ENCODE measurements at regions not wholly inside any gene's neighbourhood (a gene's known extent, or its start where the extent isn't known, plus 50 kb on each side); places are given as distances from the start of the nearest gene placed in this dataset.
"Not testable (repeated sequence)": the region's sequence is repeated elsewhere in the genome, so short reads cannot be mapped to it uniquely, and the experiment has no call there.

DNA sequence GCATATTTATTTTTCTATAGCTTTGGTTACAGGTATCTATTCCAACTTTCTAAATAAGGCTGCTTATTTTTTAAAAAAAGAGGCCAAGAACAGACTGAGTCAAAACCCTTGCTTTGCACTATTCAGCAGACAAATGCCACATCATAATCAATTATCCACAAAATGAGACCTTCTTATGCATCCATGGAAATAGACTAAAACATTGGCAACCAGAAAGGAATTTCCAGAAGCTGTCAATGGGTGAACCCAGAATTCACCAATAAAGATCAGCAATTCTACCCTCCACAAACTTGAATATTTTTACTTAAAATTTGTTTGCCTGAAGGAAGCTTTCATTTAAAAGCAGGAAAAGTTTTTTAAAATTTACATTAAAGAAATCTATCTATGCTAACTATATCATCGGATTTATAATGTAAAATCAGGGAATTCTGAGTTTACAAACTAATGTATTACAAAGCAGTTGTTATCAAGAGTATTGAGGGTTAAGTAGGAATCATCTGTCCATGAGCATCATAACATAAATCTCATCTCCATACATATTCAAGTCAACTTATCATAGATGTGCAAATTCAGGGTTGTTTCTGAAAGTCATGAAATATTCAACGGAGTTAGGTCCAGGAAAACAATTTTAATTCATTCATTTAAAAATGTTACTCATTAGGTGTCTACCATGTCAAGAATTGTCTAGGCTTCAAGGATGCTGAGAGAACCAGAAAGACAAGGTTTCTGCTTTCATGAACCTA is 548.0 kb downstream of the SATB2 start:
- no peak for DNase-seq

DNA sequence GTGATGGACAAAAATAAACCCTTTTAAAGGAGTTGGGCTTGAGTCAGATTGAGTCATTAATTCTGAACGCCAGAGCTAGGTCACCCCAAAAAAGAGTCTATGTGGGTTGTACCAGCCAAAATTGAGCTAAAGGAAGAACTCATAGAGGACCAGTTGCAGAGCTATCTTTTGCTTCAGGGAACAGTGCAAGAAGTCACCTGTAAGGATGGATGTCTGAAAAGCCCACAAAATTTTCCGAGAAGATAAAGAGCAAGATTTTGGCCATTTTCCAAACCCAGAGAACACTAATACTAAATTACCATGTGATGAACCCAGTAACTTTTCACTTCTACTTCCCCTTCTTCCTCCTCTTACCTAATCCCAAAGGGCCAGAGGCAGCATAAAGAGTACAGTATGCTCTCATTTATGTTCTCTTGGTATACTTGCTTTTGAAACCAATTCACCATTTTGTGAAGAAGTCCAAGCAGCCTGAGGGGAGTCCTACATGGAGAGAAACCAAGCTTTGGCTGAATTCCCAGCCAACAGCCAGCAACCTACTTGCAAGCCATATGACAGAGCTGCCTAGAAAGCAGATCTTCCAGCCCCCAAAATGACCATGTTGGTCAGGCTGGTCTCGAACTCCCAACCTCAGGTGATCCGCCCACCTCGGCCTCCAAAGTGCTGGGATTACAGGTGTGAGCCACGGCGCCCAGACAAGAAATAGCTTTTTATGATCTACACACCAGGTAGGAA is 551.7 kb downstream of the SATB2 start:
- DNase-seq, result no peak

DNA sequence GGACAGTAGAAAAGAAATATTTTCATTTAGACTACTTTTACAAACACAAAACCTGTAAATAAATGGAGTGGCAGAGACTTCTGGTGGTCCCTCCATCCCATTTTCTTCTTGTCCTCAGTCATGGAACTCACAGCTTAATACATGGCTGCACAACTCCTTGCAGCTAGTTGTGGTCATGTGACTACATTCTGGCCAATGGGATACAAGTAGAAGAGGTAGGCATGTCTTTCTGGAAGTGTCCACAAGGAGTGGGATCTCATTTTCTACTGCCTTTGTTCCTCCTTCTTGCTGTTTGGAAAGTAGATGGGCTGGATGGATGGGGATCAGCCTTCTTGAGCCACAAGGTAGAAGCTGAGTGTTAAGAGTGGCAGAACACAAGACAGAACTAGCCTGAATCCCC is 555.8 kb downstream of the SATB2 start:
- no peak for DNase-seq

DNA sequence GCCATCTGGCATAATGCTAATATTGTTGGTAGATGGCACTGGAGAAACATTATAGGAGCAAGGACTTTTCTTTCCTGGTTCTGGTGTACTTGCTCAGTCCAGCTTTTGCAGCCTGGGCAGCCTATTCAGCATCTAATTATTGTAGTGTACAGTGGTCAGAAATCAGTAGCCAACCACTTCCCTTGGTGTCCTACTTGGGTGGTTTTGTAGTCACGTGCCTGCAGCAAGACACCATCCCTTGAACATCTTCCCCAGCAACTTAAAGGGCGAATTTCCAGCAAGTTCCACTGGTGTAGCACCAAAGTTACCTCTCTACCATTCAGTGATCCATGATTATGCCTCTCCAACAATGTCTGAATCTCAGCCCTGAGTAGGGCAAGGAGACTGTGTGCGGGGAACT is 557.6 kb downstream of the SATB2 start:
- no peak for DNase-seq

DNA sequence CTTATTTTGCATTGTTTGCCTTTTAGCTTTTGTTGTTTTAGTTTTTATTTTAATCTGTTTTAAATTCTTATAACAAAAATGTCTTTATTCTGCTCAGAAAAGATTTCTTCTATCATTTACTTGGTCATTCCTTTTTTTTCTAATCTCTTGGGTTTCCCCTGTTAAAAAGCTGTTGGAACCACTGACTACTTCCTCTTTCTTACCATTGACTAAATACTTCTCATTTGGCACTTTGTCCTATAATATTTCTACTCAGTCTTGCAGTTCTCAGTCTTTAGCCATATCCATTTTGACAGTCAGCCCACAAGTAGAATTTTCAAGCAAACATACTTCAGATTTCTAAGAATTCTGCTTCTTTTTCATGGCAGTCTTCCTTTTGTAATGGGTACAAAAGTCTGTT is 567.2 kb downstream of the SATB2 start:
- DNase-seq, result no peak

DNA sequence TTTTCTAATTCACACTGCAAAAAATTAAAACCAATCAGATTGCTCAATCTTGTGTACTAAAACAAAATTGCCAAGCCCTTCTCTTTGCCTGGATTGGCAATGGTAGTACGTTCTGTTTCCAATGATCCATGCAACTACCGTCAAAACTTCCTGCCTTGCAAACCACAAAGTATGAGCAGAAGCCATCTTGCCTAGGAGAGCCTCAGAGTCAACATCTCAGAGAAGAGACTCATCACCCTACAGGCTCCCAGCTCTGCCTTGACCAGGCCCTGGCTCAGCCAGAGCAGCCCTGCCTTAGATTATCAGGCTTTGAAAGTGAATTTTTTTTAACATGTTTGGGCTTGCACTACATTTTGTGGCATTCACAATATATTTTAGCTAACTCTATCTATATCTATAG is 574.1 kb downstream of the SATB2 start:
- no peak for DNase-seq

DNA sequence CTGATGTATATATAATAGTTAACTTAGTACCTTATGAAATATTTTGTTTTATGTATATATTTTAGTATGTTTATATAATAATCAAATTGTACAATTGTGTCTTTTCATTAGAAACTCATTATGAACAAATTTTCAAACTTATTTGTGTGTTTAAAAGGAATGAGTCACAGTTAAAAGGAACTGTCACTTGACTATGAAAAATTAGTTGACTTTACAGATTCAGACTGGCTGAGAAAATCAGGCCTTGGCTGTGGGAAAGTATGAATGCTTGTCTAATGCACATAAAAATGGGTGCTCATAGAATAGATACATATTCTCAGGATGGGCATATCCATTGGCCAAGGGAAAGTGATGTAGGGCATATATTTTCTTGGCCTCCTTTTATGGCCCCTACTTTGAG is 576.8 kb downstream of the SATB2 start:
- no peak for DNase-seq

DNA sequence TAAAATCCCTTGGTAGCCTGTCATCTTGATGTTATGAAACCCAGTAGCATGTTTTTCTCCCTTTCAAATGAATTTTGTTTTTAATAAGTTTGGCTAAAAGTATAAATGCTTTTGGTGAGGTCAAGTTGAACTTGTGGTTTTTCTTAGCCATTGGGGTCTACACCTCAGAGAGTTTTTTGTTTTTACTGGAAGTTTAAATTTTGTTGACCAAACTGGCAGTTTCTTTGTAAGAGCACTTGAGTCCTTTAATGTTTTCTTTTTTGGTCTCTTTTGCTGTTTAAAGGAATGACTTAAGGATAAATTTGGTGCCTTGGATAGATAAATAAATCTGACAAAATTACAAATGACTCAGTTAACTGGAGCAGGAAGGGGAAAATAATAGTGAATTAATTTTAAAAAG is 577.3 kb downstream of the SATB2 start:
- no peak for DNase-seq

DNA sequence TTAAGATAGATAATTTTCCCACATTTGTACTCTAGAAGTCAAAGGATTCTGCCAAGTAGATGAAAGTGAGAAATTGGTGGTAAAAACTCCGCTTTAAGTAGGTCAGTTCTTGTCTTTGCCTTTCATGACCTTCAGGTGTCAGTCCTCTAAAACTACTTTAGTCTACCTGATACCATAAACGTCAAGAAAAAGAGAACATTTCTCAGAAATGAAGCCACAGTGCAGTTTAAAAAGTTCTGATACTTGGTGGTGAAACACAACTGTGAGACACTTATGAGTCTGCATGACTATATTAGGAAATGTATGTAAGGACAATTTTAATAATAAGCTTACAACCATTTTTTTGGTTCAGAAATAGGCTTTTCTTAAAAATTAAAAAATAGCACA is 583.3 kb downstream of the SATB2 start:
- no peak for DNase-seq

DNA sequence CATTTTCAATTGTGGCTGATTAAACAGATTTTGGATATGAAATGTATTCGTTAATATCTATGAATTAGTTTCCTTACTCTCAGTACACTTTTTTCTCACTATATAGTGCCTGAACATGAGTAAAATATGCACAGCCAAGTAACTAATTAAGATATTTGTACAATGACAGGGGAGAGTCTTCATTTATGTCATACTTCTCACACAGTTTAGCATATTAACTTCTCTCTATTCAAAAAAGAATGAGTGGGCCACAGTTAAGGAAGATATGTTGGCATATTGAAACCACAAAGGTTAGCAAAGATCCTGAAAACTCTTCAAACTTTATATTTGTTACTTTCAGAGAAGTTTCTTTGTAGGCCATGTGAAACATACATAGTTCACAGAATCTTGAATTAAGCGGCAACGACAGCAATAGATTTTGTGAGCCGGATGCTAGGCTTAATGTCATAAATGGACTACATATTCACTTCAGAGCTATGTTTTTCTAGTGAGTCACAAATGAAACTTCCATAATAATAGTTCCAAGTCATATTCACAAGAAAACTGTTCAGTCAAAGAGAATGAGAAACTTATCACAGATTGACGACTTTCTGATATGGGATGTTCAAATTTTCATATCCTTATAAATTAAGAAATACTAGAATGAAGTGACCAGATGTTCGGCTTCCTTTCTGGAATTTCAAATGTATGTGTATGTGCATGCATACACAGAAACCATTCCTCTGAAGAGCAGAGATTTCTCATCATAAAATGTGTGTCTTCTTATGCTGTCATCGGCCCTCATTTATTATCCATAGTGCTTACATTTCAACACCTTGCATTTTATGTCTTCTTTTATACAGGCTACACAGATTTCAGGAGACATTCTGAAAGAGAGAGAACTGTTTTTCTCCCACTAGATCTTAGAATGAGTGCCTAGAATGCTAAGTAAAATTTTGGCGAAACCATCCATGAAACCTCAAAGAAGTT is 584.0 kb downstream of the SATB2 start:
- DNase-seq, result no peak

DNA sequence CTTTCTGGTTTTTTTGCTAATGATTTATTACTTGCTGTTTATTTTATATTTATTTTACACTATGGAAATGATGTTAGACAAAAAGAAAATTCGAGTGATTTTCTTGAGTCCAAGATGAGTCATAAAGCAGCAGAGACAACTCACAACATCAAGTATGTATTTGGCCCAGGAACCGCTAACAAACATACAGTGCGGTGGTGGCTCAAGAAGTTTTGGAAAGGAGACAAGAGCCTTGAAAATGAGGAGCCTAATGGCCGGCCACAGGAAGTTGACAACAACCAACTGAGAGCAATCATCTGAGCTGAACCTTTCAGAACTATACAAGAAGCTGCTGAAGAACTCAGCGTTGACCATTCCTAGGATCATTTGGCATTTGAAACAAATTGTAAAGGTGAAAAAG is 594.1 kb downstream of the SATB2 start:
- no peak for DNase-seq

DNA sequence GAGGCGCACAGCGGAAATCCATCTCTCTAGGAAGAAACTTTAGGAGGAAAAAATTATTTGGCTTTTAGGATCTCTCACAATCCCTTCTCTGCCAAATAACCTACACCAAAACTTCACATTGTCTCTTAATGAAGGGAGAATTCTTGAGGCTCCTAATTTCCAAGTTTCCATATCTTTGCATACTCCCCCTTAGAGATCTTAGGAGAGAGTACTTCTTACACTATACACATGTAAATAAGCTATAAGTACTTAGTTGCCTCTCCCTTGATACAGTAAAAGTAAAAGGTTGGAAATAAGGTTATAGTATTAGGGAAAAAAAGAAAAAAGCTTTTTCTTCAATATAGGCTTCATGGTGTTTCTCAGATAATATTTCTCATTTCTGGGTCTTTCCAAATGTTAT is 596.7 kb downstream of the SATB2 start:
- DNase-seq, result no peak

DNA sequence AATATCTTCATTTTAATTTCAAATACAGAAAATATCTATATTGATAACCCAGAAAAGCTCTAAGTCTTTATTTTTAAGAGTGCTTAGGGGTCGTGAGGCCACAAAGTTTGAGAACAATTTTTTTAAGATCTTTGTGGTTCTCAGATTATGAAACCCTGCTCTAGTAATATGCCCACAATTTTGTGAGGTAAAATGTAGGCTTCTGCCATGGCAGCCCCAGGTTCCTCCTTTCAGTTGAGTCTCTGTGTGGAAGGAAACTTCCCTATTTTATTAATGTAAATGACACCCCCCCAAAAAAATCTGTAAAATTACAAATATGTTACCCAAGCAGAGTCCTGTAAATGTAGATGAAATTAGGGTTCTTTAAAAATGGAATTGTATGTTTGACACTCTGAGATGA is 600.5 kb downstream of the SATB2 start:
- DNase-seq, result no peak

DNA sequence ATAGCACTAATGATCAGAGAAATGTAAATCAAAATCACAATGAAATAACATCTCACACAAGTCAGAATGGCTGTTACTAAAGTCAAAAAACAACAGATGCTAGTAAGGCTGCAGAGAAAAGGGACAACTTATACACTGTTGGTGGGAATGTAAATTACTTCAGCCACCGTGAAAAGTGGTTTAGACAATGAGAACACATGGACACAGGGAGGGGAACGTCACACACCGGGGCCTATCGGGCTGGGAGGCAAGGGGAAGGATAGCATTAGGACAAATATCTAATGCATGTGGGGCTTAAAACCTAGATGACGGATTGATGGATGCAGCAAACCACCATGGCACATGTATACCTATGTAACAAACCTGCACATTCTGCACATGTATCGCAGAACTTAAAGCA is 602.0 kb downstream of the SATB2 start:
- not testable (repeated sequence) for DNase-seq

DNA sequence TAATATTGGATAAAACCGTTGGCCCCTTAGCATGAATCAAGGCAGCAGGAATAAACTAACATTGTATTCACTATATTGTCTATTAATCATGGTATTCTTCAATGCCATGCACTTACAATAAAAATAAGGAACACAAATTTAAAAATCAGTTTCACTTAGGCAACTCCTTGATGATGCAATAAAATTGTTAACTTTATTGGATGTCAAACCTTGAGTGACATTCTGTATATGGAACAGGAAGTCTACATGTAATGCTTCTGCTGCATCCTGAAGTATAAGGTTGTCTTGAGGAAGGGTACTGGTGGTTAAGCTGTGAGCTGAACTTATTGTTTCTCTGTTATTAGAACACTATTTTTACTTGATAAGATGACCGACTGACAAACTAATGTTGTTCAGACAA is 605.5 kb downstream of the SATB2 start:
- no peak for DNase-seq

DNA sequence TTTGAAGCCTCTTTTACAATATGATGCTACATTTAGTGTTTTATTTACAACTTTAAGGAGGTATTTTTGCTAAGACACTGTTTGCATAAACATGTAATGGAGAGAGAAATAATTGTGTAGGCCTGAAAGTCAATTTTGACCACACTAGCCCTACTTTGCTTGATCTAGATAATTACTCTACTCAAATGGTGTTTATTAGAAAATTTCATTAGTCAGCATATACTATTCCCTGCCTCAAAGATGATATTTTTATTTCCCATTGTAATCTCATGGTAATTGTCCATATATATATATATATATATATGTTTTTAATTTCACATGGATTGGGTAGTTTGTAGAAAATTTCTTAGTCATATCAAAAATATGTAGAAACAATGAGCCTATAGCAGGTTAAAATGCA is 632.2 kb downstream of the SATB2 start:
- DNase-seq, result no peak

DNA sequence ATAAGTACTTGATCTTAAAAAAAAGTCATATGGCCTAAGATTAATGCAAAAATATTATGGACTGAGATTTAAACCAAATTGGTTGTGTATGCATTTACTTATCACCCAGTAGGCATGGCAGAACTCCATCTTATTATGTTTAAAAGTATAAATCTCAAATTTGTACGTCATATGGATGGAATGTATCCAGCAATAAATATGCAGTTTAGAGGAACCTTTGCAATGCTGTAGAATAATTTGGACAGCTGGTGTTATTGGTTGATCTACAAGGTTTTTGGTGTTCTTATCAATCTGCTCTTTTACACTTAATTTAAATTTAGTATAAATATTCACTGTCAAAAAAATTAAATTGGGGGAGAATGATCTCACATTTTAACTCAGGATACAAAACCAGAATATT is 640.2 kb downstream of the SATB2 start:
- no peak for DNase-seq

DNA sequence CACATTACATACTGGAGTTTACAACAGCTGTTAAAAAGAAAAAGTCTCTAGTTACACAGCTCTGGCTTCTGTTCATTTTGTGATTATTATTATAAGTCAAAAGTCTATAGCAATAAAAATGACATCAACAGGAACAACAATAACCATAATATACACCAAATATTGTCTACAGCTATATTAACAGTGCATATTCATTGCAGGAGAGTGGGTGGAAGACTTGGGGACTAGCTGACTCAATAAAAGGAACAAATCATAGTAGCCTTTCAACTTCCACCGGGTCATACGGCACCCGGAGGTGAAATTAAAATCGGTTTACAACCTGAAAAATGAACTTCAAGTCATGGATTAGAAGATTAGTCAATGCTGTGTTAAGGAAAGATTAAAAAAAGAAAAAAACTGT is 642.1 kb downstream of the SATB2 start:
- no peak for DNase-seq

DNA sequence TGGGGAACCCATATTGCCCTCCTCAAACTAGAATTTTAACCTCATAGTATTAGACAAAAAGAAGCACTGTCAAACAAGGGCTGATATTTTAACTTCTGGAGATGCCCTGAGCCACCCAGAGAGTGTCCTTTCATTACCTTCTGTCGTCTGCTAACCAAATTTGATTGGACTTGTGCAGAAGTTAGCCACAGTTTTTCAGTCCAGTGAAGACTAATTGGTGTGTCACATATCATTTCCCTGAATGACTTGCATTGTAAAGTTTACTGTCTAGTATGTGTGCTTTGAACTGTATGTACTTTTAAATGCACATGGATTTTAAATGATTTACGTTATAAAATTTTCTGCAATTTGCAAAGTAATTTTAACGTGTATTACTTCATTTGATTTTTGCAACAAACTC is 646.5 kb downstream of the SATB2 start:
- DNase-seq, result no peak

DNA sequence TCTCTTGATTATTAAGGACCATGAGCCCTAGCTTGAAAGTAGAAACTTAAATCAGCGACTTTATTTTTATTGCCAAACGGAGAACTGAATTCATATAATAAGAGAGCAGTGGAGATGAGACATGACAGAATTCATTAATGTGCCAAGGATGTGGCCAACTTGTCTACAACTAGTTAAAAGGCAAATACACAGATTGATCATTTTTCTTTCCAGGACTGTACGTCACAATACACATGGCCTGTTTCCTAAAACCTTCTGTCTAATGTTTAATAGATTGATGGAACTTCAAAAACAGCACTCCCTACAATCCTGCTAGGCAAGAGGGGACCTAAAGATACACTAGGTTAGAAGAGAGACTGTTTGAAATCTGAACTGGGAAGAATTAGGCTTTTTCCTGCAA is 647.8 kb downstream of the SATB2 start:
- DNase-seq, result no peak

DNA sequence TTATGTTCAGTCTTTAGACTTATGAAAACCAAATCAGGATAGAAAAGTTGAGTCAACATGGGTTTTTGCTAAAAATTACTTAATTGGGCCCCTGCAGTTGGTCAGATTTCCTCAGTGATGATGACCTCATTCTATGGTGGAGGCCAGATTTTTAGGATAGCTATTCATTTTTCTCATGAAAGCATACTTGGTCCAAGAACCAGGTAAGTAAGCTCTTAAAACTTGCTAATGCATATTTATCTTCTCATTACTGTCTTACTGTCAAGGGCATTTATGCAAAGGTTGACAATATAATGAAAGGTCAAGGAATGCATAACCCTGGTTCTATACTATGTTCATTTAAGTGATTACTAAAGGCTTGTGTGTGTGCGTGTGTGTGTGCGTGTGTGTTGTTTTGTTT is 650.6 kb downstream of the SATB2 start:
- no peak for DNase-seq

DNA sequence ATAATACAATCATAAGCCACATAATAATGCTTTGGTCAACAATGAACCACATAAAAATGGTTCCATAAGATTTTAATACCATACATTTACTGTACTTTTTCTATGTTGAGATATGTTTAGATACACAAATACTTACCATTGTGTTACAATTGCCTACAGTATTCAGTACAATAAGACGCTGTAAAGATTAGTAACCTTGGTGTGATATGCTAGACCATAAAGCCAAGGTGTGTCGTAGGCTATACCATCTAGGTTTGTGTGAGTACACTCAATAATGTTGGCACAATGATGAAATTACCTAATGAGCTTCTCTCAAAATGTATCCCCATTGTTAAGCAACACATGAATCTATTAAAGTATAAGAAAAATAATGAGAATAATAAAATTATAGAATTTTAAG is 662.3 kb downstream of the SATB2 start:
- no peak for DNase-seq

DNA sequence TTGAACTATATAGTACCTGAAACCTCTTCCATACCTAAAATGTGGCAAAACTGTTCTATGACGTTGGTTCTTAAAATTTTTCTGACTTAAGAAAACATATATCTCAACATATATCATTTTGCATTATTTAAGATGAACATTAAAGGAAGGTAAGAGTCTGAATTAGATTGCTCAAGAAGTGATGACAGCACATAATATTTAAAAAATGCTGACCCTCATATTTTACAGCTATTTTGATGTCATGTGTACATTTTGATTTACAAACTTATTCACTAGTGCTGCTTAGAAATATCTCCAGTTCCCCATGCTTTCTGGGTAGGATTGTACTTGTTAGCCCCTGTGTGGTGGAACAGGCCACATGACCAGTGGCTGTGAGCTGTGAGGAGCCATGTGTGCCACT is 666.1 kb downstream of the SATB2 start:
- DNase-seq, result no peak

DNA sequence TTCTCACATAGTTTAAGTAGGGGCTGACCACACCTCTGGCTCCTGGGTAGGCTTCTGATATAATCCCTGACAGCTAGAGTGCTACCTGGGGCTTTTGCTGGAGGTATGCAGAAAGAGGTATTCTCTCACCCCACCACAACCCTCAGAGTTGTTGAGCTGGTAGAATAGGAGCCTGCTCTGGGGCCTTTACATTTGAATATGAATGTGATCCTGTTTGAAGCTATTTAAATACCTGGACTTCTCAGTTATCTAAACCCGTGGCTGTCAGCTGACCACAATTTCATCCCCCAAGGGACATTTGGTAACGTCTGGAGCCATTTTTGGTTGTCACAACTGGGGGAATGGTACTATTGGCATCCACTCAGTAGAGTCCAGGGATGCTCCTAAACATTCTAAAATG is 669.1 kb downstream of the SATB2 start:
- DNase-seq, result no peak

Data from activated CD4-positive, alpha-beta T cell treated with anti-CD3 and anti-CD28 coated beads for 48 hours (primary cell).